Mammary epithelial cell (primary cell): ENCODE measurements at regions not wholly inside any gene's neighbourhood (a gene's known extent, or its start where the extent isn't known, plus 50 kb on each side); places are given as distances from the start of the nearest gene placed in this dataset.
"Not testable (repeated sequence)": the region's sequence is repeated elsewhere in the genome, so short reads cannot be mapped to it uniquely, and the experiment has no call there.

ENCODE experiments used
- EZH2 ChIP-seq: IDR thresholded peaks from 2 replicates; pipeline ENCODE4 v1.6.1; 2012; ENCODE audit warnings: low read length, inconsistent platforms, borderline replicate concordance
- TF ChIP-seq, protein P1 (sequence below), 2 donors: IDR thresholded peaks in 1 of 2; conservative IDR thresholded peaks in 1 of 2; 2 replicates each; pipeline ENCODE4 v1.5.1; 2011 to 2012; ENCODE audit warnings: inconsistent platforms in 2 of 2, low read length in 2 of 2, mild to moderate bottlenecking in 2 of 2, control low read depth in 1 of 2, low read depth in 1 of 2; ENCODE audit not compliant: insufficient read depth in 1 of 2; ENCODE audit errors: extremely low read depth in 1 of 2

DNA sequence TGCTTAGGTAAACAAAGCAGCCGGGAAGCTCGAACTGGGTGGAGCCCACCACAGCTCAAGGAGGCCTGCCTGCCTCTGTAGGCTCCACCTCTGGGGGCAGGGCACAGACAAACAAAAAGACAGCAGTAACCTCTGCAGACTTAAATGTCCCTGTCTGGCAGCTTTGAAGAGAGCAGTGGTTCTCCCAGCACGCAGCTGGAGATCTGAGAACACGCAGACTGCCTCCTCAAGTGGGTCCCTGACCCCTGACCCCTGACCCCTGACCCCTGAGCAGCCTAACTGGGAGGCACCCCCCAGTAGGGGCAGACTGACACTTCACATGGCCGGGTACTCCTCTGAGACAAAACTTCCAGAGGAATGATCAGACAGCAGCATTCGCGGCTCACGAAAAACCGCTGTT, 214.6 kb upstream of the STS start:
- TF ChIP-seq, protein P1, sequence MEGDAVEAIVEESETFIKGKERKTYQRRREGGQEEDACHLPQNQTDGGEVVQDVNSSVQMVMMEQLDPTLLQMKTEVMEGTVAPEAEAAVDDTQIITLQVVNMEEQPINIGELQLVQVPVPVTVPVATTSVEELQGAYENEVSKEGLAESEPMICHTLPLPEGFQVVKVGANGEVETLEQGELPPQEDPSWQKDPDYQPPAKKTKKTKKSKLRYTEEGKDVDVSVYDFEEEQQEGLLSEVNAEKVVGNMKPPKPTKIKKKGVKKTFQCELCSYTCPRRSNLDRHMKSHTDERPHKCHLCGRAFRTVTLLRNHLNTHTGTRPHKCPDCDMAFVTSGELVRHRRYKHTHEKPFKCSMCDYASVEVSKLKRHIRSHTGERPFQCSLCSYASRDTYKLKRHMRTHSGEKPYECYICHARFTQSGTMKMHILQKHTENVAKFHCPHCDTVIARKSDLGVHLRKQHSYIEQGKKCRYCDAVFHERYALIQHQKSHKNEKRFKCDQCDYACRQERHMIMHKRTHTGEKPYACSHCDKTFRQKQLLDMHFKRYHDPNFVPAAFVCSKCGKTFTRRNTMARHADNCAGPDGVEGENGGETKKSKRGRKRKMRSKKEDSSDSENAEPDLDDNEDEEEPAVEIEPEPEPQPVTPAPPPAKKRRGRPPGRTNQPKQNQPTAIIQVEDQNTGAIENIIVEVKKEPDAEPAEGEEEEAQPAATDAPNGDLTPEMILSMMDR (conservative IDR thresholded peaks at IDR 0.05 in 1 of 2, IDR thresholded peaks at IDR 0.05 in 1 of 2; ENCODE audit: extremely low read depth in 1 of 2, insufficient read depth in 1 of 2, low read depth in 1 of 2, low read length in 2 of 2): not testable (repeated sequence)
- TF ChIP-seq EZH2: not testable (repeated sequence)
